HFF-Myc (cell line): ENCODE measurements at regions not wholly inside any gene's neighbourhood (a gene's known extent, or its start where the extent isn't known, plus 50 kb on each side); places are given as distances from the start of the nearest gene placed in this dataset.

ENCODE experiments used
- DNase-seq: peaks from one replicate; pipeline ENCODE4 v3.0.0-alpha.2; 2011; ENCODE audit warnings: low read depth; ENCODE audit errors: extremely low read depth
- H3K4me3 ChIP-seq: replicated peaks from 2 replicates; pipeline ENCODE4 v1.5.1; 2011; ENCODE audit warnings: low read depth, mild to moderate bottlenecking, control low read depth, low read length
- TF ChIP-seq, protein P1 (sequence below): IDR thresholded peaks from 2 replicates; pipeline ENCODE4 v1.5.1; 2012; ENCODE audit warnings: mild to moderate bottlenecking, low read depth, low read length, control low read depth; ENCODE audit errors: missing control alignments

DNA sequence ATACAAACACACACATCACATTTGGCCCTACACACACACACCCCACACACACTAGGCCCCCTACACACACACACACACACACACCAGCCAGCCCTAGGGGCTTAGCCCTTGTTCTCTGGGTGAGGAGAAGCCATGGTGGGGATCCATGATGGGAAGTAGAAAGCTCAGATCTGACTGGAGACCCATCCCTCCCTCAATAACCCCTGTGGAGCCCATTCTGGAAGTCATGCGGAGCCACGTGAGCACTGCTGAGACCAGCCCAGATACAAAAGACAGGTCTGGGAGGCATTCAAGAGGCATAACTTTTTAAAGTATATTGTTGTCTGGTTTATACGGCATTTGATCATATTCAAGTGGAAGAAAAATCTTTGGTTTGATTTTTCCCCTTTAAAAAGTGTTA lies 448.5 kb downstream of the SOX6 start:
- no peak overlapping the region for H3K4me3 ChIP-seq
- TF ChIP-seq, protein P1, sequence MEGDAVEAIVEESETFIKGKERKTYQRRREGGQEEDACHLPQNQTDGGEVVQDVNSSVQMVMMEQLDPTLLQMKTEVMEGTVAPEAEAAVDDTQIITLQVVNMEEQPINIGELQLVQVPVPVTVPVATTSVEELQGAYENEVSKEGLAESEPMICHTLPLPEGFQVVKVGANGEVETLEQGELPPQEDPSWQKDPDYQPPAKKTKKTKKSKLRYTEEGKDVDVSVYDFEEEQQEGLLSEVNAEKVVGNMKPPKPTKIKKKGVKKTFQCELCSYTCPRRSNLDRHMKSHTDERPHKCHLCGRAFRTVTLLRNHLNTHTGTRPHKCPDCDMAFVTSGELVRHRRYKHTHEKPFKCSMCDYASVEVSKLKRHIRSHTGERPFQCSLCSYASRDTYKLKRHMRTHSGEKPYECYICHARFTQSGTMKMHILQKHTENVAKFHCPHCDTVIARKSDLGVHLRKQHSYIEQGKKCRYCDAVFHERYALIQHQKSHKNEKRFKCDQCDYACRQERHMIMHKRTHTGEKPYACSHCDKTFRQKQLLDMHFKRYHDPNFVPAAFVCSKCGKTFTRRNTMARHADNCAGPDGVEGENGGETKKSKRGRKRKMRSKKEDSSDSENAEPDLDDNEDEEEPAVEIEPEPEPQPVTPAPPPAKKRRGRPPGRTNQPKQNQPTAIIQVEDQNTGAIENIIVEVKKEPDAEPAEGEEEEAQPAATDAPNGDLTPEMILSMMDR: no peak
- no peak for DNase-seq

DNA sequence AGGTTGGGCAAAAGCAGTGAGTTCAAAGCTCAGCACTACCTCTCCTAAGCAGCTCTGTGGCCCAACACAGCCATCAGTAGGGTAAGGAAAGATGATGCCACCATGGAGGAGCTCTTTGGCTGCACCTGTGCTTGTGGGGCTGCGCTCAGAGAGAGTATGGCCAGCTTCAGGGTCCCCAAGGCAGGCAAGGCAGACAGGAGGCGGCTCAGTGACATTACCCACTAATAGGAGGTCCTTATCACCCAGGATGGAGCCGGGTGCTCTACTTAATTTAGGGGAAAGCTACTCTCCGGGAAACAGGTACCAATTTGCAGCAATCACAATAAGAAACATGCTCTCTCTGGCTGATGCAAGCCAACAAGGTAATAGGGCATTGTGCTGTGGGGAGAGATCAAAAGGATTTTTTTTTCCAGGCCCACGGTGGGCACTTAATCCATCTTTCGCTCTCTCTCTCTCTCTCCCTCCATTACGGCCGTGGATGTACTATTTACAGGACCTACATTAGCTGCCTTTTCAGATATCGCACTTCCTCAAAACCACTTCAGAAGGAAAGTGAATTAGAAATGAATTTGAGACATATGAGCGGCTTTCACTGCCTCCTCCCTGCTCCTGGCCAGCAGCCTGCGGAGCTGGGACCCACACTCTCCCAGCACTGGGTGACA lies 446.3 kb downstream of the SOX6 start:
- H3K4me3 ChIP-seq: no peak overlapping the region
- TF ChIP-seq, protein P1: no peak
- no peak for DNase-seq

DNA sequence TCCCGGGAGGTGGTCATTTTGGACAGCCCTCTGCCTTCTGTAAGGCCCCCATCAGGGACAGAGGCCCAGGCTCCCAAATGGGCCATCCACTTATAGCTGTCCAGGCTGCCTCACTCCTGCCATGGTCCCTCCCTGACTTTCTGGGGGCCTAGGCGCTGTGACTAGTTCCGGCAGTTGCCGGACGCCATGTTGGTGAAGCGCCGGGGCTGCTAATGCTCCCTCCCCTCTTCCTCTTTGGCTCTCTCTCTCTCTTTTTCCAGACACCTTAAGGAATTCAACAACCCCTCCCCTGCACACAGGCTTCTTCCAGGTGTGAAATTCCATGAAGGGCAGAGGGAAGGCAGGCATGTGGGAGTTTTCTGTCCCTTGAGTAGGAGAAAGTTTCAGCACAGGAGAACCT lies 445.6 kb downstream of the SOX6 start:
- no peak for DNase-seq
- no peak overlapping the region for H3K4me3 ChIP-seq
- TF ChIP-seq, protein P1: no peak

DNA sequence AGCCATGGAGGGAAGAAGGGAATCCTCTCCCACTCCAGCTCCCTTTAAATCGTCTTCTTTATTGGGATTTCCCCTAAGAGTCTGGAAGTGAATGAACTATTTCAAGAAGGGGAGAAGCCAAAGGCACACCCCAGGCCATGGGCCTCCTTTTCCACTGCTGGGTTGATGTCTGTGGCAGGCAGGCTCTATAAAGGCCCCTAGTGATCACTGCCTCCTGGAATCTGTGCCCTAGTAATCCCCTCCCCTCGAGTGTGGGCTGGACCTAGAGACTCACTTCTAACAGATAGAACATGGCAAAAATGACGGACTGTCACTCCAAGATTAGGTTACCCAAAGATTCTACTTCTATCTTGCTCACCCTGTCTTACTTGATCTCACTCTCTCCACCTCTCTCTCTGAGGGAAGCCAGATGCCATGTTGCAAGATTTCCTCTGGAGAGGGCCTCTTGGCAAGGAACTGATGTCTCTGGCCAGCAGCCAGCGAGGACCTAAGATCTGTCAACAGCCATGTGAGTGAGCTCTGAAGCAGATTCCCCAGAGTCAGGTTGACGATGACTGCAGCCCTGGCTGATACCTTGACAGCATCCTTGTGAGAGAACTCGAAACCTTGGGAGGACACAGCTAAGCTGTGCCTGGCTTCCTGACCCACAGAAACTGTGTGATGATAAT lies 444.8 kb downstream of the SOX6 start:
- TF ChIP-seq, protein P1: no peak
- H3K4me3 ChIP-seq: no peak overlapping the region
- DNase-seq: no peak

DNA sequence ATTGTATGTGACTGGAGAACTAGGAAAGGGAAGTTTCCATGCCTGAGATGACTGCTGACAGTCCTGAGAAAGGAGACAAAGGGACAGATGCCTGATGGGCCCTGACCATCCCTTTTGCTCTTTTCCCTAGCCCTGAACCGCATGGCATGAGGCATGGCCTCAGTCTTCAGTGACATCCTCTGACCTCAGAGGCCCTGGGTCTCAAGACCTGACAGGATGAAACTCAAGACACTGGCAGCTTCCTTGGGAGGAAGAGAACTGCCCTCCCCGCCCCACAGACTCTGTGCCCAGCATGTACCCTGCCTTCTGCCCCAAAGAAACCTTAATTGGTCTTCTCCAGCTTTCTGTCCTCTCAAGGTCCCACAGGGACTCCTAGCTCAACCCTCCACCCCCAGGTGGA lies 444.1 kb downstream of the SOX6 start:
- no peak overlapping the region for H3K4me3 ChIP-seq
- no peak for DNase-seq
- TF ChIP-seq, protein P1: no peak

DNA sequence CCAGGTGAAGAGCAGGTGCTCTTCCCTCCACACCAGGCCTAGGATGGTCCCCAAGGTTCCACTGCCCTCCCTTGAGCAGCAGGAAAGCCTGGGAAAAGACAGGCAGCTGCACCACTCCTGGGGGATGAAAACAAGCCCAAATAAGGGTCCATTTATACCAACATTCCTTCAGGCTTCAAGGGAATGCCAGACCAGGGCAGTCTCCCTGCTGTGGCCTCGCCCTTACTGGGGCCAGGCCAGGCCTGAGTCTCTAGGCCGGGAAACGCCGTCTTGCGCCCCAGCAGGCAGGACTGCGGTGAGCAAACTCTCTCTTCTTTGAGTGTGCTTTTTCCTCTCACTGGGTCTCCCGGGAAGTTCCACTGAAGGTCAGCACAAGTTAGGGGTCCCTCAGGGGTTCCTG lies 443.5 kb downstream of the SOX6 start:
- no peak overlapping the region for H3K4me3 ChIP-seq
- DNase-seq: no peak
- TF ChIP-seq, protein P1: no peak
